Activated CD4-positive, alpha-beta T cell treated with anti-CD3 and anti-CD28 coated beads, Interleukin-2, amount 50 U/mL, for 1 hour (primary cell): ENCODE measurements at regions not wholly inside any gene's neighbourhood (a gene's known extent, or its start where the extent isn't known, plus 50 kb on each side); places are given as distances from the start of the nearest gene placed in this dataset.
"Not testable (repeated sequence)": the region's sequence is repeated elsewhere in the genome, so short reads cannot be mapped to it uniquely, and the experiment has no call there.

ENCODE experiments used
- DNase-seq: peaks from one replicate; pipeline ENCODE4 v3.0.0-alpha.2; 2020

DNA sequence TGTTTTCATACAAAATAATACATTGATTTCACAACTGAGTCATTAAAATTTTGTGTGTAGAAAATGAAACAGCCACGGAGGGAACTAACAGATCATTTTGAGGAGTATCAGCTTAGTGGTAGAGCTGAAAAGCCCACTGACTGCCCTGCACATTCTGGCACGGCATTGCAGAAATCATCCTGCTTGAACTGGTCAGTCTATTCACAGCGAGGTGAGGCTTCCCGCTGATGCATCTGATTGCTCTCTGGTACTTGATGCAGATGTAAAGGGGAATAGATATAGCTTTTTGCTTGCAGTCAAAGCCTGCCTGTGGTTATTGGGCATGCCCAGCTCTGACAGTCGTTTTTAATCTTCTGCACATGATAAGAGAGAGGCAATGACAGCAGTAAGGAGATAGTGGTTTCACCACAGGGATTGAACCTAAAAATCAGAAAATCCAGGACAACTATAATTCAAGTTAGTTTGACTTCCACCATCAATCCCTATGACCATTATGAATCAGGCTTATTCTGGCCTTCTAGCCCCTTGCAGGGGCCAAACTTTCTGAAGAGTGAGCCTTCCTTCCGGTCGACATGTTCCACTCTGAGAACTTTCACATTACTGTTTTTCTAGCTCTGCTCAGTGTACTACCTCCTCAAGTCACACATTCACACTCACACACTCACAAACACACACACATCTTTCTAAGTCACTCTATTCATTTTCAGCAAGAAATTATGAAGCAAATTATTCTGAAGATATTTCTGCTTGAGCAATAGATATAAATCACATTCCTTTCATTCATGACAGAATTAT lies 782.8 kb upstream of the NUDT12 start:
- DNase-seq = no peak

DNA sequence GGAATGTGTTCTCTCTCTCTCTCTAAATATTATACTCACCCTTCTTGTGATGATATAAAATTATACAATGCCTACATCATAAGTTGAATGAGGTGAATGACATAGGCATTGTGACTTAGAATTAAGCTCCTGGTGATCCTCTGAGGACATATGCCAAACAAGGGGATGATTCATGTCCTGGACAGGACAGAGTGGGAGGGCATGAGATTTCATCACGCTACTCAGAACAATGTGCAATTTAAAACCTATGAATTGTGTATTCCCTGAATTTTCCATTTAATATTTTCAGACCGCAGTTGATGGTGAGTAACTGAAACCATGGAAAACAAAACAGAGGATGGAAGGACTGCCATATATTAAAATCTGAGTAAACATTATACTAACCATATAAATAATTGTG lies 782.2 kb upstream of the NUDT12 start:
- no peak for DNase-seq

DNA sequence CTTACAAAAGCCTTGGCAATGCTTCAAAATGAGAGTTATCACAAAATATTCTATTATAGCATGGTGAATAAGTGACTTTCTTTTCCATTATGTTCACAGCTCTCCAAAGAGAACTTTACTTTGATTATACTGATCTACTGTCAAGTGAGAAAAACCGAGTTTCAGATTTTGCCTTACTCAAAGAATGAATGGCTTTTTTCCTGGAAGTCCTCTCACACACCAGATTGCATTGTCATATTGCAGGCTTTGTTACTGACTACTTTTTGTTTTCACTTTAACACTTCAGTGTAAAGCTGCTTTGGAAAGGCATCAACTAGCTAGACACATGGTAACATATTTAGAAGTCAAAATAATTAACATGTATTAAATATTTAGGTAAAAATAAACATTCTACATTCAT lies 765.2 kb upstream of the NUDT12 start:
- DNase-seq = no peak

DNA sequence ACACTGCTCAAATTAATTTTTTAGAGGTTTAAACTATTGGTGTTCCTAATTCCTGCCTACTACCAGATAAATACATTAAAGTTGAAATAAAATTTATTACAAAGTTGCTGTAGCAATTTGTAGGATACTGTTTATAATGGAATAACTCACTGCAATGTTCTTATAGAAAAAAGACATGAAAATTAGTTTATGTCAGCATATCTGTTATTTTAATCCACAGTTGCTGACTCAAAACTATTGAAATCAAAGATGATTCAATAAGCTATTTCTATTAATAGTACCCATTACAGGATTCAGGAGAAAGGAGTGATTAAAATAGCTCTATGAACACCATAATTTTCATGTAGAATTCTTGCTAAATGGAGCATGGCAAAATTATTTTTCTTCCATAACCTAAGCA lies 764.4 kb upstream of the NUDT12 start:
- DNase-seq = no peak

DNA sequence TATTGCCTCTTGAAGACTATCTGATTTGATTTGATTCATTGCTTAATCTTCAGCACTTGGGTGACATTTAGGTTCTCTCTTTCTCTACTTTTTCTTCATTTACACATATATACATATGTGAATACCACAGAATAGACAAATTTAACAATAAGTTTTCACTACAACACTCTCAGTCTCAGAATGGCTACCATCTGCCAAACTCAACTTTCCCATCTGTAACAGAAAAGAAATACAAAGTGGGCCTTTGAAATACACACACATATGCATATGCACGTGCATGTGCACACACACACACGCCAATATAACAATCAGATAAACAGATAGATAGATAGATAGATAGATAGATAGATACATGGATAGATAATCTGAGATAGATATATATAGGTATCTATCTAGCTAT lies 762.8 kb upstream of the NUDT12 start:
- DNase-seq = no peak

DNA sequence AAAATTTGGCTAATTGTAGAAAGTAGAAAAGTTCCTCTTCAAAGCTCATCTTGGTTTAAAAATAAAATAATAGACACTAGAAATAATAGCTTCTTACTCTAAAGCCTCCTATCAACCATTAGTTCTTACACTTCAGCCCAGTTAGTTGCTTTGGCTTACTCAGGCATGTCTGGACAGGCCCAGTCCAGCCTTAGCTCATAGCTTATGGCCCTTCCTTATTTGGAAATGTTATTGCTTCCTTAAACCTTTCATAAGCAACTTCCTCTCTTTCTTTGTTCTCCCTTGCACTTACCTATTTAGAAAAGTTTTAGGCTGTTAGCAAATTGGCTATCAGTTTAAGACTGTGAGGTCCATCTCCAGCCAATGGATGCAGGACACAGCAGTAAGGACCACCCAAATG lies 754.1 kb upstream of the NUDT12 start:
- DNase-seq = not testable (repeated sequence)

DNA sequence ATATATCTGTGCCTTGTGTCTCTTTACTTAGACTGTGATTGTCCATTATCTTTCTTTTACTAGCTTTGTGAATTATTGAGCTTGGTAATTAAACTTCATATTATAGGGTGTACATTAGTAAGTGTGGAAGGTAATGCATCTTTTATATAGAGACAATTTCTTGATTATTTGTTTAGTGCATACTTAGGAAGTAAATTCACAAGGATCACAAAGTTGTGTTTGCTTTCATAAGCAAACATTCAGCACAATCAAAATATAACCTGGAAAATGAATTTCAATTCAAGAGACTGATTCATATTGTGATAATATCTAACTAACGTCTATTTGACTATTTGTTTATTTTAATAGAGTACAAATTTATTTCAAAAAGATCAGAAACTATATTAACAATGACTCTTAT lies 749.9 kb upstream of the NUDT12 start:
- no peak for DNase-seq

DNA sequence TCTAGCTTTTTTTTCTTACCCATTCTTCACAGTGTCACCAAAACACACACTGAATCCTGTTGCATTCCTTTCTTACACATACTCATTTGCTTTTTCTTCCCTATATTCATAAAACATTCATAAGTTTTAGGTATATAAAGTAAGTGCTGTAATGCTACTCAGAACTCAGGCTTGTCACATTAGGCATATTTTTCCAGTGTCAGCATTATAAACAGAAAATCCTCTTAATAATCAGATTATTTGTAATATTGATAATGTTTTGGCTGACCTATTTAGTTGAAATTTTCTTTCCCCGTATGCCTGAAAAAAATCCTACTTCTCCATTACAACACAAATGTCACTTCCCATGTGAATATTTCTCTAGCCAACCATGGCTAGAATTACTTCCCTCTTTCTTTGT lies 743.0 kb upstream of the NUDT12 start:
- DNase-seq = no peak

DNA sequence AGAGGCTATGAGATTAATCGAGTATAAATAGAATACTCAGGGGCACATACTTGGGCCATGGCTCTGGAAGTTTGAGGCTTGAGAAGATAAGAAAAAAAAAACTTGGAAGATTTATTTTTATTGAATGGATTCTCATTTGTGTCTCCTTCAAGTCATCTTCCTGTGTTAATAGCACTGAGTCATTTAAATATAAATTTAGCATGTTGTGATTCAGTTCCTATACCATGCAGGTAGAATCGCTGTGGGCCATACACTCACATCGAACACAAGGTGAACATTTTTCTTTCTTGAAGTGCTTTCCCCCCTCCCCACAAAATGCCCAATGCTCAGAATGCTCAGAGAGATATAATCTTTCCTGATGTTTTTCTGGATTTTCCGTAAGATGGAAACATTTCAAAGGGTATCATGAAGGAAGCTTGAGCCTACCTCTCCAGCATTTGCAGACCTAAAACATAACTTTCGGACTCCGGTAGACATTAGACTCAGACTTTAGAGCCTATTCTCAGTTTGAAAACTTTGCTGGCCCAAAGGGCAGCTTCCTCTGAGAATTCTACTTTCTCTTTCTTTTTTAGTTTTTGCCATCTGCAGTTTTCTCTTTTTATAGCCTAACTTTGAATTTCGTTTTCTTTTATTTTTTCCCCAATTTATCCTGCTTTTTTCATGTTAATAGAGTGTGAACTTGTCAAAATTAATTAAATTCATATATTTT lies 737.6 kb upstream of the NUDT12 start:
- DNase-seq = no peak

DNA sequence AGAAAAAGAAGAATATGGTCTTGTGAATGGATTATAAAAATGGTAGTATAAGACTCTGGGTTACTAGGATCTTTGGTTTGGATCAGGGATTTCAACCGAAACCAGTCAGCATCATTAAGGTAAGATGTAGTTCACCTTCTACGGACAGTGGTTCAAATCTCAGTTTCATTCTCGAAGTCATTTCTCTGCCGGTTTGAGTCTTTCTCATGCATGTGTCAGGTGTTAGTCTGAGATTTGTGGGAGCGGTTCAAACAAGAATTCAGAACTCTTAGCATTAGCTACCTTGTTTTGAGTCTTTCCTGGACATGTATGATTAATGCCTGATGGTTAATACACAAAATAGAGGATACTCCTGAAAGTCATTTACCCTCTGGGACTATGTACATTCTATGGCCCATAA lies 735.9 kb upstream of the NUDT12 start:
- no peak for DNase-seq

DNA sequence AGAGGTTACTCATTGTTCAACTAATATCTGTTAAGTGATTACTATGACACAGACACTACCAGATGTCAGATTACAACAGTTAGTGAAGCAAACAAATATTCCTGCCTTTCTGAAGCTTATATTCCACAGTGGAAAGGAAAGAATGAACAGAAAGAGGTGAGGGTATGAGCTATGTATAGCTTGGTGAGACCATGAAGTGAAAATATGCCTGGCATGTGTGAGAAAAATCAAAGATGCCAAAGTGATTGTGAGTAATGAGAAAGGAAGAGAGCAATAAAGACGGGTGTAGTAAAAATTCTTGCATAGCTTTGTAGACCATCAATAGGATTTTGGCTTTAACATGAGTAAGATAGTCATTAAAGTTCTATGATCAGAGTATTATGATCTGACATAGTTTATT lies 734.5 kb upstream of the NUDT12 start:
- DNase-seq = no peak

DNA sequence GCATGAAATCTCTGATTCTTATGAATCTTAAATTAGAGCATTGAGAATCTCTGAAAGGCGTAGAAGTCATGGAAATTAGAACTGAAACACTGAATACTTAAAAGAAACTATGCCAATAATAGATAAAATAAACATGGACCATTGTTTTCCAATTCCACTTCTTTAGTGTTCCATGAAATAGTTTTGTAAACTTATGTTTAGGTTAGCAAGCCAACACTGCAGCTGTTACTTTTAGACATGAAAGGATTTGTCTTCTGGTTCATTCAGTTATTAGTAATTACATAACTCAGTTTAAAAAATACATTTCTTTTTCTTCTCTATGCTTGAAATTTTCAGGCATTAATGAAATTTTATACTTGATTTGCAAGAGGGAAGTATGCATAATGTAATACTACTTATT lies 733.4 kb upstream of the NUDT12 start:
- DNase-seq = no peak

DNA sequence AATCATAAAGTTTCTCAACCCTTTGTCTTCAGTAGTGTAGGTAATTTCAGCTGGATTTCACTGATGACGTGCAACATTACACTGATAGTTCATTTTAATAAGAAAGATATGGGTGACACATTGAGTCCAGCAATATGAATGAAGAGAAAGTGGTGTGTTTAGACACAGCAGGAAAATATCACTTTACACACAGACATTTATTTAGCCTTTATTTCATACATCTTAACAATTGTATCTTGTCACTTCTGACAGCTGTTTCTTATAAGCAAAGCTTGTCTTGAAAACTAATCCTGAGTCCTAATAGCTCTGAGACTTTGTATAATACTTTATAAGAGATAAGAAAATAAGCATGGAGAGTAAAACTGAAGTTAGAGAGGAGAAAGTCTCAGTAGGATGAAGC lies 720.5 kb upstream of the NUDT12 start:
- DNase-seq = no peak

DNA sequence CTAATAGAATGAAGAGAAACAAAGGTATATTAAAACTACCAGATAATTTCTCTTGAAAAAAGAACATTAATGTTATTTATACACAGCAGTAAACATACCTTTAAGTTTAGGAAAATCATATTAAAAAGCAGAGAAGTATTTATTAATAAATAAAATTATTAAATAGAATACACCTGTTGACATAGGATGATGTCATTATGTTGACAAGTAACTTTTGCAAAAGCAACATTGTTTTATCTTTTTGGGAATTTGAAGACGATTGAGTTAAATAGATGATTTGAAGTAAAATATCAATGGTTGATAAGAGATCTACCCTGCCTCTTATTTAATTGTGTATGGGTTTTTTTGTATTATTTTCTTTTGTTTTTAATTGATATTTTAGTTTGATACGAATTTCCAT lies 711.1 kb upstream of the NUDT12 start:
- DNase-seq = no peak

DNA sequence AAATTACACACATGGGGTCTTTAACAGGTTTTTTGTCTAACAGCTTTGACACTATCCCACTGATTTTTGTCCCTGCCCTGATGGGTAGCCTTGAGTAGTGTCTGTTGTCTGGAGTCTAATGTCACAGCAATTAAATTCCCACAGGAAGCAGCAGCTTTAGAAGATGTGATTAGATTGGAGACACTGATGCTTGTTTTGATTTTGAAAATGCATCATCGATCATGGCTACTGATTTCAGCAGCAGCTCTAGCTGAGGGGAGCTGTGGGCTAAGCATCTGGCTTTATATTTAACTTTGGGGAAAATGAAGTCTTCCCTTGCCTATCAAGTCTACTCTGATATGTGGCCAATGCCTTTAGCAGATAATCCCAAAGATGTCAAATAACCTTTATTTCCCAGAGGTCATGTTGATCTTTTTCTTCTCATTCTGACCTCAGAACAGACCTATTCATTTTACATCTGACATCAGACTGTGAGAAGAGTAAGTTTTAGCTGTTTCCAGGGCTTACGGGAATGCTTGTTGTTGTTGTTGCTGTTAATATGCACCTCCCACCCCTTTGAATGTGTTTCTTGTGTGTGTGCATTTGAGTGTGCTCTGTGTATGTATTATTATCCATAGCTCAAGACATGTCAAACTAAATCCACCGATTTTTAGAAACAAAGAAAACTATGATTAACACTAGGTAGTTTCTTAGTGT lies 704.9 kb upstream of the NUDT12 start:
- DNase-seq = no peak

DNA sequence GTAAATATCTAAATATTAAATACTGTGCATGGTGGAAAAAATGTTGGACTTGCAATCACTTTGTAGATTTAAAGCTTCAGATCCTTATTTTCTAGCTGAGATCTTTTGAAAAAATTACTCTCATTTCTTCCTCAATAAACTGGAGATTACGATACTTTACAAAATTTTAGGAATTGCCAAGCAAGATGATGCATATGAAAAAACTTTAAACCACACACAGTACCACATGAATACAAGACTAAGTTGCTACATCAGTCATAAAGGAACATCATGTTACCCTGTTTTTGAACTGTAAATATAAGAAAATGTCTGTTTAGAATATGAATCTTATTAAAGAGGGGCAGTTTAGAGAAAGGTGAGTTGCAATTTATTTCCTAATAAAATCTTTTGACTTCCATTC lies 703.6 kb upstream of the NUDT12 start:
- no peak for DNase-seq

DNA sequence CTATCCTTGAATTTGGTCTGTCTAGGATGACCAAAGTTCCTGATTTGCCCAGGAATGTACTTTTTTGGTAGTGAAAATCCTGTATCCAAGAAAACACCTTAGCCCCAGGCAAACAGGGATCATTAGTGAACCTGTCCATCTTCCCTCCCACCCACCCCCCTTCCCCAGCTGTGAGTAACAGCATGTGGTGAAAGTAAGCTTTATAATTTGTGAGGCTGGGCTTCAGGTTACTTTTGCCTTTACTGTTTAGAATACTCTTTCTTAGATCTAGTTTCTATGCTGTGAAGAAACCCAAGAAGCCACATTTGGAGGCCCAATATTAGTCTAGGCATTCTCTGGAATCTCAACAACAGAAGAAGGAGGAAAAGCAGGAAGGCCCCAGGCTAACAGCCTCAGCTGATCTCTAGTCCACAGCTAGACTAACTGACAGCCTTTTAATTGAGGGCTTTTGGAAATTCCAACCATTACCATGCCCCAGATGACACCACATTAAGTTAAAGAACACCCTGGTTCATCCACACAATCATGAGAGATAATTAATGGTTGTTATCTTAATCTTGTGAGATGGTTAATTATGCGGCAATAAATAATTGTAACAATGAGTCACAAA lies 703.0 kb upstream of the NUDT12 start:
- no peak for DNase-seq

DNA sequence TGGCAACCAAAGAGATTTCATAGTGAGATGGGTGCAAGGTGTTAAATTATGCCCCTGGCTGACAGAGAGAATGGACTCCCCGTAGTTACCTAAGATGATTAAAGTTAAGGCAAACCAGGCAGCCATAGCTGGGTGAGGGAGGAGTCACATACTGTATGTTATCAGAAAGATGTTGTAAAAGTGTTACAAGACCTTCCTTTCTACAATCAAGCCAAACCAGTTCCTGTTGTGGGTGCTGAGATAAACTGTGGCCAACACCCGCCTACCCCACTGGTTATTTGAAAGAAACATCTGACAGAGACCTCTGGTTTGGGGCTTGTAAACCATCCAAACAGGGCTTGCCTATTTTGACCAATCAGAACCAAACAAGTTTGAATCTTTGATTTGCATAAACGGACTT lies 684.7 kb upstream of the NUDT12 start:
- no peak for DNase-seq

DNA sequence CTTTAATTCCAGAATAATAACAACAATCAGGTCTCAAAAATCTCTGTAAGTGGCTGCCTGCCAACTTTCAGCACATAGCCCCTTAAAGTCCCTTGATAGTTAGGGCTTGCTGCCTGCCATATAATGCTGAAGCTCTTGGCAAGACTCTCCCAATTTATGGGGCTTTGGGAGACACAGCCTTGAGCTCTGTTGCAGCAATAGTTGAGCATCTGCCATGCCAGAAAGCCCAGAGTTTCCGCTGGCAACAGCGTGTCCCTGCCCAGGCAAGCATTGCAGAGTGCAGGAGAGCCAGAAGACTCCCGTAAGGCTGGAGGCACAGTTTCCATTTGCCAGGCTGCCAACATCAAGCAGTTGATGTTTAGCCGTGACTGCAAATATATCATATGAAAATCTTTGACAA lies 678.5 kb upstream of the NUDT12 start:
- no peak for DNase-seq

DNA sequence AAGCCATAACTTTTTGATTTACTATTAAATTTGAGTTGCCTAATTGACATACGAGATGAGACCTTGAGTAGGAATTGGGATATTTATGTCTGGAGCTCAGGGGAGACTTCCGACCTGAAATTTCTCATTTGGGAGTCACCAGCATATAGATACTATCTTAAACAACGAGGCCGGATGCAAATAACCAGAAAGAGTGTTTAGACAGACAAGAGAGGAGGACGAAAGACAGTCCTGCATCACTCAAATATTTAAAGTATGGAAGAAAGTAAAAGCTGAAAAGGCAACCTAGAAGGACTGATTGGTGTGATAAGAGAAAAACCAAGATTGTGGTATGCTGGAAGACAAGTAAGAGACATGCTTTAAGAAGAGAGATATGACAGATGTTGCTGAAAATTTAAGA lies 675.0 kb upstream of the NUDT12 start:
- DNase-seq = no peak

DNA sequence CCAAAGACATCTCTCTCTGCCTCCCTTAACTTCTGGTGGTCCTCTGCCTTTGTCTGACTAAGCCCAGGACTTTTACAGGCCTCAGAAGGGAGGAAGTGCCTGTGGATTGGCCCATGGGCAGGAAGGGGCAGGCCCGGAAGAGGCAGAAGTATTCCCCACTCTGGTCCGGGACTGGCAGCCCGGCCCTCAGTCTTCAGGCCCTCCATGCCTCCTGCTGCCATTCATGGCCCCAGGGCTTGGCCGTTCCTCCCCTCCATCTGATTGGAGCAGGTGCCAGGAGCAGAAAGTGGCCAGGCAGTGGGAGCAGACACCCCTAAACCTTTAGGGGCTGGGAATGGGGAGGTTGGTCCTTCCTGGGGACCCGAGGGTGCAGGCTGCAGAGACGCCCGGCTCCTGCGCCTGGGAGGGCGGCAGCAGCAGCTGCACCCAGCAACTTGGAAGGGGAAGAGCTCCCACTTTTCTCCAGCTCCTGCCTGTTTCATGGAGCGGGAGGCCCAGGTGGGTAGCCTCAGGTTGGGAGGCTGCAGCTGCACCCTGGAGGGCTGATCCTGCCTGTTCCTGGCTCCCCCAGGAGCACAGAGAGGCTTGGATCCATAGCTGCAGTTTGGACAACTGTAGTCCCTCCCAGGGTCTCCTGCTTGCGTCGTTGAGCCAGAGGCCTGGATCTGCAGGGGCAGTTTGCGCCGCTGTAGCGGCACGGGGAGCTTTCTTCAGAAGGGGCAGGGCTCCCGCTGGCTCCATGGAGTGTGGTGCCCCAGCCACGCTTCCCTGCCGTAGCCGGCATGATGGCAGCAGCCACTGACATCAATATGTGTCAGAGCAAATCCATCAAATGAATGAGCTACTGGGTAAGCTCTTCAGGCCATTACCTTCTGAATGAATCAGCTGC lies 661.5 kb upstream of the NUDT12 start:
- no peak for DNase-seq

DNA sequence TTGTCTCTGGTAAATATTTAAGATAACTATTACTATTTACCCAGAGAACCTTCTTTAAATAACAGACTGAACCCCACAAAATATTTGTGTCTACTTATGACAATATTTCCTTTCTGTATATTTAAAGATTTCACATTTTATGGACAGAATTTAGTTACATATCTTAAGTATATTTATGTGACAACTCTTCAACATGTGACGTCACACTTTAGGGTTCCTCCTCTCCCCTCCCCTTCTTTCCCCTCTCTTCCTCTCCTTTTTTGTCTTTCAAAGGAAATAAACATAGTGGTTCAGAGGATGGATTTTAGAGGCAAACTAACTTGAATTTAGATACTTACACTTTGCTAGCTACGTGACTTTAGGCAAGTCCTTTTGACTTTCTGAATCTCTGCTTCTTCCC lies 655.6 kb upstream of the NUDT12 start:
- DNase-seq = no peak

DNA sequence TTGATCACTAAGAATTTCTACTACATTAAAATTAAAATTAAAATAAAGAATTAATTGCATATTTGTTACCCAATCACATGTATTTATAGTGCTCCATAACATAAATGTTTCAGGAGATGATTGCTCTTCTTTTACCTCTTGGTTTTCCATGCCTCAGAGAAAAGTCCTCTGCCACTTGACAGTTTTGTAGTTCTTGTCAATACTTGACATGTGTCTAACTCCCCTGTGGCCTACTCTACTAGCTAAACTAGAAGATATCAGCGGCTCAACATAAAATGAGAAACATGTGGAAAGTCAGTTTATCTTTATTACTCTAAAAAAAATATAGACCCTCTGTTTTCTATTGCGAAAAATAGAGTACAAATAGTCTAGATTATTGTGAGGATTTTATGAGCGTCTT lies 650.6 kb upstream of the NUDT12 start:
- no peak for DNase-seq
